PC-3 (cell line): ENCODE measurements at regions not wholly inside any gene's neighbourhood (a gene's known extent, or its start where the extent isn't known, plus 50 kb on each side); places are given as distances from the start of the nearest gene placed in this dataset.

Experiments used
- ATAC-seq: fragments of 200-7000 bp; cut with Tn5 transposase; 2 replicates; pipeline ENCODE4 v1.9.1; 2020; ENCODE audit warnings: mild to moderate bottlenecking, moderate library complexity
- BruUV-seq: library from RNA; stranded (reverse); fragments of 400-500 nt; replicated peaks from 2 replicates; lab custom pipeline; 2021; lab: Mats Ljungman, UMichigan
- CTCF ChIA-PET: fragments of 300-600 bp; sonication (Branson Sonifier 250); formaldehyde crosslinking; loops from one replicate; lab custom pipeline; 2022; ENCODE audit warnings: antibody characterized with exemption; lab: Charles Lee
- POLR2A ChIA-PET: fragments of 300-600 bp; sonication (Branson Sonifier 250); formaldehyde crosslinking; loops from one replicate; lab custom pipeline; 2022; ENCODE audit warnings: antibody characterized with exemption; ENCODE audit not compliant: unreplicated experiment; lab: Charles Lee
- DNase-seq: peaks from one replicate; pipeline ENCODE4 v3.0.0-alpha.2; 2015
- H2AFZ ChIP-seq: fragments of 300-600 bp; sonication (generic); 2 replicates; pipeline ENCODE4 v1.6.0; 2016; ENCODE audit warnings: antibody characterized with exemption, low read length
- H3F3A ChIP-seq: fragments of 300-600 bp; sonication (generic); one replicate; pipeline ENCODE4 v1.6.0; 2017; ENCODE audit warnings: antibody characterized with exemption, low read length, control low read depth, mild to moderate bottlenecking; ENCODE audit not compliant: unreplicated experiment
- H3K27ac ChIP-seq: fragments of 300-600 bp; sonication (generic); 2 replicates; pipeline ENCODE4 v1.5.1; 2016; ENCODE audit warnings: mild to moderate bottlenecking, low read length
- H3K27me3 ChIP-seq: fragments of 300-600 bp; sonication (generic); 2 replicates; pipeline ENCODE4 v1.6.1; 2016; ENCODE audit warnings: low read length, mixed read lengths
- H3K36me3 ChIP-seq: fragments of 300-600 bp; sonication (generic); 2 replicates; pipeline ENCODE4 v1.6.1; 2016; ENCODE audit warnings: low read depth, mixed run types, low read length, mixed read lengths
- H3K4me1 ChIP-seq: fragments of 300-600 bp; sonication (generic); 2 replicates; pipeline ENCODE4 v1.5.1; 2016; ENCODE audit warnings: low read length; ENCODE audit not compliant: insufficient read depth
- H3K4me2 ChIP-seq: fragments of 300-600 bp; sonication (generic); 2 replicates; pipeline ENCODE4 v1.6.0; 2016; ENCODE audit warnings: low read length
- H3K4me3 ChIP-seq: fragments of 300-600 bp; sonication (generic); 2 replicates; pipeline ENCODE4 v1.5.1; 2016; ENCODE audit warnings: mild to moderate bottlenecking, low read length, mixed read lengths
- H3K79me2 ChIP-seq: fragments of 300-600 bp; sonication (generic); 2 replicates; pipeline ENCODE4 v1.6.1; 2017; ENCODE audit warnings: low read length, mixed read lengths
- H3K9ac ChIP-seq: fragments of 300-600 bp; sonication (generic); 2 replicates; pipeline ENCODE4 v1.6.0; 2016; ENCODE audit warnings: mild to moderate bottlenecking, low read length
- H3K9me2 ChIP-seq: fragments of 300-600 bp; sonication (generic); replicated peaks from 2 replicates; pipeline ENCODE4 v1.6.1; 2016; ENCODE audit warnings: mixed run types, low read length, mixed read lengths
- H3K9me3 ChIP-seq: fragments of 300-600 bp; sonication (generic); 2 replicates; pipeline ENCODE4 v1.6.1; 2016; ENCODE audit warnings: low read length, mixed read lengths
- H4K20me1 ChIP-seq: fragments of 300-600 bp; sonication (generic); 2 replicates; pipeline ENCODE4 v1.6.1; 2016; ENCODE audit warnings: low read length, mixed read lengths
- EZH2 ChIP-seq: fragments of 300-600 bp; sonication (generic); IDR thresholded peaks from one replicate; pipeline ENCODE4 v1.6.1; 2017; ENCODE audit warnings: antibody characterized with exemption, mild to moderate bottlenecking, low read length; ENCODE audit not compliant: unreplicated experiment
- EZH2phosphoT487 ChIP-seq: fragments of 300-600 bp; sonication (generic); IDR thresholded peaks from 2 replicates; pipeline ENCODE4 v1.6.1; 2018; ENCODE audit warnings: mild to moderate bottlenecking, antibody characterized with exemption, low read length, borderline replicate concordance
- intact Hi-C: fragments of 100-400 bp; cut with micrococcal nuclease; formaldehyde crosslinking; loops from 2 replicates; pipeline ENCODE4 v1.9.0; 2023
- TF ChIP-seq, protein P1 (sequence below): fragments of 300-600 bp; sonication (generic); conservative IDR thresholded peaks from 2 replicates; pipeline ENCODE4 v1.5.1; 2017; ENCODE audit warnings: antibody characterized with exemption, low read depth, mild to moderate bottlenecking, low read length

DNA sequence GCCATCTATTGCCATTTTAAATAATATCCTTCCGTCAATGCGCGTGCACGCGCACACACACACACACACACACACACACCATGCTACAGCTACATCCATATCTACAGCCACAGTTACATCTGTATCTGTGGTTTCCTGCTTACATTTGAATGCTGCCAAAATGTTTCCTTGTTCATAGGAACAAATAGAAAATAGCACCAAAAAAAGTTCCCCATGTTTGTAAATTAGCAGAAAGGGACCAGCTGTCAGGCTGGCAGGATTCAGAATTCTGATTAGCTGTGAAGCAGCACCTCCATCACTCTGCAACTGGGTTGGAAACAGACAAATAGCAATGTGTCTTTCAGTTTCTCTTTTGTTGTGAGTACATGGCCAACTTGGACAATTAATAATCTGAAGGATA is 601.5 kb downstream of the IRX1 start:
- Histone ChIP-seq H3K4me2 (no peak overlapping the region), H3K9ac (no peak overlapping the region), H3K4me3 (no peak overlapping the region), H4K20me1 (no peaks in the 10 kb centered on the region), H3F3A (no peaks in the 10 kb centered on the region), H2AFZ (no peak overlapping the region), H3K9me2 (no peaks in the 10 kb centered on the region), H3K9me3 (no peaks in the 10 kb centered on the region), H3K27me3 (no peaks in the 10 kb centered on the region), H3K36me3 (no peaks in the 10 kb centered on the region), H3K79me2 (no peaks in the 10 kb centered on the region), H3K27ac (no peak overlapping the region), H3K4me1 (no peaks in the 10 kb centered on the region)
- ATAC-seq (no peak), DNase-seq (no peak)
- intact Hi-C loops: no loop called here
- ChIA-PET CTCF (no interaction called here), POLR2A (no interaction called here)
- no TSS peak for BruUV-seq
- TF ChIP-seq EZH2phosphoT487: no peak
- TF ChIP-seq, protein P1, sequence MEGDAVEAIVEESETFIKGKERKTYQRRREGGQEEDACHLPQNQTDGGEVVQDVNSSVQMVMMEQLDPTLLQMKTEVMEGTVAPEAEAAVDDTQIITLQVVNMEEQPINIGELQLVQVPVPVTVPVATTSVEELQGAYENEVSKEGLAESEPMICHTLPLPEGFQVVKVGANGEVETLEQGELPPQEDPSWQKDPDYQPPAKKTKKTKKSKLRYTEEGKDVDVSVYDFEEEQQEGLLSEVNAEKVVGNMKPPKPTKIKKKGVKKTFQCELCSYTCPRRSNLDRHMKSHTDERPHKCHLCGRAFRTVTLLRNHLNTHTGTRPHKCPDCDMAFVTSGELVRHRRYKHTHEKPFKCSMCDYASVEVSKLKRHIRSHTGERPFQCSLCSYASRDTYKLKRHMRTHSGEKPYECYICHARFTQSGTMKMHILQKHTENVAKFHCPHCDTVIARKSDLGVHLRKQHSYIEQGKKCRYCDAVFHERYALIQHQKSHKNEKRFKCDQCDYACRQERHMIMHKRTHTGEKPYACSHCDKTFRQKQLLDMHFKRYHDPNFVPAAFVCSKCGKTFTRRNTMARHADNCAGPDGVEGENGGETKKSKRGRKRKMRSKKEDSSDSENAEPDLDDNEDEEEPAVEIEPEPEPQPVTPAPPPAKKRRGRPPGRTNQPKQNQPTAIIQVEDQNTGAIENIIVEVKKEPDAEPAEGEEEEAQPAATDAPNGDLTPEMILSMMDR: no peak
- TF ChIP-seq EZH2: no peak

GRCh38 chr5:4198461-4198860 is 602.8 kb downstream of the IRX1 start:
- Histone ChIP-seq H3K4me3 (no peak overlapping the region), H4K20me1 (no peaks in the 10 kb centered on the region), H3K27me3 (no peaks in the 10 kb centered on the region), H3K9me2 (no peaks in the 10 kb centered on the region), H3K36me3 (no peaks in the 10 kb centered on the region), H3K9ac (no peak overlapping the region), H3K9me3 (no peaks in the 10 kb centered on the region), H3K27ac (no peak overlapping the region), H3F3A (no peaks in the 10 kb centered on the region), H3K4me2 (no peak overlapping the region), H3K4me1 (no peaks in the 10 kb centered on the region), H2AFZ (no peak overlapping the region), H3K79me2 (no peaks in the 10 kb centered on the region)
- ChIA-PET POLR2A (no interaction called here), CTCF (no interaction called here)
- no peak for DNase-seq
- BruUV-seq: no TSS peak
- intact Hi-C loops: no loop called here
- no peak for ATAC-seq
- TF ChIP-seq EZH2phosphoT487: no peak
- no peak for TF ChIP-seq EZH2
- TF ChIP-seq, protein P1: no peak

DNA sequence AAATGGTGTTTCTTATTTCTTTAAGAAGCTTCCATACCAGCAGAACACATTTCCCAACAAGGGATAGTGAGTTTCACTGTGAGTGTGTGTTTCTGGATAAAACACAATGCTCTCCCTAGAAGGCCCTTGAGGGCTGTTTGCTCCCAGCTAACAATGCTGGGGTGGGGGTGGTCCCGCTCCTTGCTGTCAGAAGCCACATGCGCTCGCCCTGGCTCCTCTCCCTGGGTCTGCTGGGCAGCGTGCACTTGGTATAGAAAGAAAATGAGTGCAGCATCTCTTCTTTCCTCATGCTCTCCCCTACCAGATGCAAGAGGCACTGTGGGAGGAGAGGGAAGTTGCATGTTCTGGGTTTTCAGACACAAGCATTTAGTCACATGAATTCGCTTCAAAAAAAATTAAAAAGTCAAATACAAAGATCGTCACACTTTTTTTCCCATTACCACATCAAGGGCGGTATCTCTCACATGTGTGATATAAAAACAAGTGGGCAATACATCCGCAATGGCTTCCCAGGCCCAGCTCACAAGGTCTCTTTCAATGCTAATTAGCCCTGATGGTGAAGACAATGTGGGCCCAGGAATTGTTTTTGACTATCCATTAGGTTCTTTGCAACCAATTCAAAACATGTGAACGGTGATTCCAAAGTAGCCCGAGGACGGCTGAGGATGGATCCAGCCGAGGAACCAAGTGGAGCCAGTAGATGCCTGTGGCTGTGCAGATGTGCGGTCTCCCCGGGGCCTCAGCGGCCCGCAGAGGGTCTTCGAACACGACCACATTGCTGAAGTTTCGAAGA is 603.6 kb downstream of the IRX1 start:
- ATAC-seq (no peak), DNase-seq (no peak)
- Histone ChIP-seq H4K20me1 (no peaks in the 10 kb centered on the region), H3F3A (no peaks in the 10 kb centered on the region), H3K4me3 (no peak overlapping the region), H3K36me3 (no peaks in the 10 kb centered on the region), H3K9me3 (no peaks in the 10 kb centered on the region), H3K9ac (no peak overlapping the region), H3K27ac (no peak overlapping the region), H3K4me2 (no peak overlapping the region), H3K27me3 (no peaks in the 10 kb centered on the region), H3K4me1 (no peaks in the 10 kb centered on the region), H3K9me2 (no peaks in the 10 kb centered on the region), H2AFZ (no peak overlapping the region), H3K79me2 (no peaks in the 10 kb centered on the region)
- ChIA-PET CTCF (no interaction called here), POLR2A (no interaction called here)
- BruUV-seq: no TSS peak
- TF ChIP-seq EZH2 (no peak), EZH2phosphoT487 (no peak)
- TF ChIP-seq, protein P1: no peak
- intact Hi-C loops: no loop called here
